A673 (cell line): ENCODE measurements at regions not wholly inside any gene's neighbourhood (a gene's known extent, or its start where the extent isn't known, plus 50 kb on each side); places are given as distances from the start of the nearest gene placed in this dataset.

Experiments used
- CTCF ChIP-seq: fragments of 300-800, 200-600 bp; sonication (generic); conservative IDR thresholded peaks from 2 replicates; pipeline ENCODE4 v1.5.1; 2017; ENCODE audit warnings: low read depth, mild to moderate bottlenecking, antibody characterized with exemption, low read length, moderate library complexity, mixed read lengths
- EZH2 ChIP-seq: fragments of 200-600 bp; sonication (generic); IDR thresholded peaks from 2 replicates; pipeline ENCODE4 v1.6.1; 2017; ENCODE audit warnings: borderline replicate concordance, low read depth, mild to moderate bottlenecking, mixed read lengths, antibody characterized with exemption, low read length; ENCODE audit not compliant: poor library complexity, severe bottlenecking

- TF ChIP-seq EZH2, result no peak
- TF ChIP-seq CTCF, result no peak
Observed at GRCh38 chr13:112215871-112216270, 148.9 kb downstream of the SOX1 start.
